OCI-LY1 (cell line): ENCODE measurements at regions not wholly inside any gene's neighbourhood (a gene's known extent, or its start where the extent isn't known, plus 50 kb on each side); places are given as distances from the start of the nearest gene placed in this dataset.

ENCODE experiments used
- CTCF ChIP-seq: fragments of 200-600 bp; sonication (generic), shearing (Covaris generic); IDR thresholded peaks from 2 replicates; pipeline ENCODE4 v1.5.1; 2017; ENCODE audit warnings: mild to moderate bottlenecking, antibody characterized with exemption, low read length, moderate library complexity, mixed read lengths
- EZH2 ChIP-seq: fragments of 200-600 bp; sonication (generic), shearing (Covaris generic); IDR thresholded peaks from 2 replicates; pipeline ENCODE4 v1.8.0; 2017; ENCODE audit warnings: borderline replicate concordance, mixed run types, mild to moderate bottlenecking, antibody characterized with exemption, low read length, moderate library complexity, mixed read lengths

DNA sequence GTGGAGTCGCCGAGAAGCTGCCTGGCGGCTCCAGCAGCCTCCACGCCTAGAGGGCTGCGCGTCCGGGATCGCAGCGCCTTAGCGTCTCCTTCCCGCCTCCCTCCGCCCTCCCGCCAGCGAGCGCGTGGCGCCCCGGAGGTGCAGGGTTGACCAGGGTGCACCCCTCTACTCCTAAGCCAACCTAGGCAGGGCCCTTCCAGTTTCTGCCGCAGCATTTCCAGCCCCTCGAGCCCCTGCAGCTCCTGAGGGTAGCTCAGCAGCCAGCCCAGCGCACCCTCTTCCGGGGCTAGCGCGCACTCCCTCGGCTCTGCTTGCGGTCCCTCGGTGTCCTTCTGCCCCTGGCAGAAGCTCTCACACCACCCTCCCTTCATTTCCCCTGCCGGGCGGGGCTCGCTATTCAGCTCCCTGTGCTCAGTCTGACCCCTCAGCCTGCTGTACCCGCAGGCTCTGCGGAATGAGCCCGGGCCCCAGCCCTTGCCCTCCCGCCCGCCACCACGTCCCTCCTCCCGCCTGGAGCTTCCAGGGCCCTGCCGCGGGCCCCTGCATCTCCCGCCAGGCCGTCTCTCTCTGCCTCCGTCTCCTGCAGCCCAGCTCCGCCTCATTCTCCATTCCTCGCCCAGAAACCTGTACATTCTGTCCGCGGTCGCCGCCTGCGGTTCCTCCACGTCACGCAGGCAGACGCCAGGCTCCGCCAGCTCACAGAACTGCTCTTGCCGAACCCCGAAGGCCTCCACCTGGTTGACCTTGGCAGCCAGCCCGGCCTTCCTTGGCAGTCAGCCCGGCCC, 61.8 kb downstream of the SPATA31C2 start:
- TF ChIP-seq CTCF (no peak), EZH2 (no peak)
